GM18861 (cell line): ENCODE measurements at regions not wholly inside any gene's neighbourhood (a gene's known extent, or its start where the extent isn't known, plus 50 kb on each side); places are given as distances from the start of the nearest gene placed in this dataset.

ENCODE experiments used
- ATAC-seq: cut with Tn5 transposase; IDR thresholded peaks from one replicate; pipeline ENCODE4 v1.9.1; 2021; ENCODE audit not compliant: unreplicated experiment

- ATAC-seq = no peak
These were observed 217.5 kb downstream of the SNX13 start for GRCh38 chr7:17722798-17723197.

- ATAC-seq = no peak
These were observed 214.5 kb downstream of the SNX13 start for GRCh38 chr7:17725821-17726220.

- no peak for ATAC-seq
These were observed 208.2 kb downstream of the SNX13 start for GRCh38 chr7:17732083-17732482.
